GM19239 (cell line): ENCODE measurements at regions not wholly inside any gene's neighbourhood (a gene's known extent, or its start where the extent isn't known, plus 50 kb on each side); places are given as distances from the start of the nearest gene placed in this dataset.

Source experiments
- DNase-seq: peaks from one replicate; pipeline ENCODE4 v3.0.0; 2011; ENCODE audit warnings: low spot score; ENCODE audit not compliant: insufficient read length
- FAIRE-seq: peaks from 2 replicates; lab custom pipeline; 2011; peaks lifted over from hg19 to GRCh38; lab: Jason Lieb, UNC

DNA sequence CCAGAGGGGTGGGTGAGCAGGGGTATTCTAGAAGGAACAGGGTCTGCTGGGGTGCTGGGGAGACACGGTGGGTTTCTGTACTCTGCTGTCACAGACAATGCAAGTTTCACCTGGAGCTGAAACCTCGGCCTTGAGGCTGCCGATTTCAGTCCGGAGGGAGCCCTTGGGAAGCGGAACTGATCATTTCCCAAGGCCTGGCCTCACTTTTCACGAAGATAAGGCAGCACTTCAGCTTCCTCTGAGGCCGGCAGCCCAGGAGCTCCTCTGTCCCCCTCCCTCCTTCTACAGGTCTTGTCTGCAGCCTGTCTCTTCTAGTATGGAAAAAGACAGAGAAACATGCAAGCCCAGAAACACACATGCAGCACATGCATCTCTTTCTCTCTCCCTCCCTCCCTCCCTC is 242.1 kb downstream of the CDC5L start:
- FAIRE-seq, result no peak

DNA sequence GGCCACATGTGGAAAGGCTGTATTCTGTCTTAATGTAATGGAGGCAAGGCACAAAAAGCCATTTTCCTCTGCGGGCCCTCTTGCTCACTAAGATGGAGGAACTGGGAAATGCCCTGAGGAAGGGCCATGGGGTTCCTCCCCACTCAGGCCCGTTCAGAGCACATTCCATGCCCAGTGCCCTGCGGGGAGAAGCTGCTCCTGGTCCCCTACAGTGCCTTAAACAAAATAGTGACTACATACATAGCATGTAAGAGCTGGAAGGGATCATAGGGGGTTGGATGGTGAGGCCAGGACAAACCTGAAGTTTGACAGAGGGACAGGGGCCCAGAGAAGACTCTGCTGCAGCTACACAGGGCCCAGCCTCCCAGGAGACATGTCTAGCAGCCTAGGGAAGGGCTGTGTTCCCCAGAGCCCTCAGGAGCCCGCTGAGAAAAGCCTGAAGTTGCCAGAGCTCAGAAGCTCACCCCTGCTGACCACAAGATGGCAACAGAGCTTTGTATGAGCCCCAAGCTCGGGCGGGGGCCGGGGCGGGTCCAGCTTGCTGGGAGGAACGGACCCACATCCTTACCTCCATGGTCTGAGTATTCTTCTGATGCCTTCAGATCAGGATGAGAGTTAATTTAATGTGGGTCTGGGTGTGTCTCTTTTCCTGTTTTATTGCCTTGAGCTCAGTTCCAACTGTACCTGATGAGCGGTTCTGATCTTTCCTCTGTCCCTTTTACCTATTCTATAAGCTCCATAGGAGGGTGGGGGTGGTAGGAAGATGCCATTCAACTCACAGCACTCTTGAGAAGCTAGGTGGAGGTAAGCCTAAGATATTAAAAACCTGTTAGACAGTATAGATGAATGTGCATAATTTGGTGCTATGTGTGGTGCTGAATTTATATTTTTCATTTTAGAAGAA is 242.9 kb downstream of the CDC5L start:
- peak; percentile 23 for DNase-seq
- FAIRE-seq, result no peak

More for the DNA sequence above, 242.1 kb downstream of the CDC5L start:
- DNase-seq, result no peak

DNA sequence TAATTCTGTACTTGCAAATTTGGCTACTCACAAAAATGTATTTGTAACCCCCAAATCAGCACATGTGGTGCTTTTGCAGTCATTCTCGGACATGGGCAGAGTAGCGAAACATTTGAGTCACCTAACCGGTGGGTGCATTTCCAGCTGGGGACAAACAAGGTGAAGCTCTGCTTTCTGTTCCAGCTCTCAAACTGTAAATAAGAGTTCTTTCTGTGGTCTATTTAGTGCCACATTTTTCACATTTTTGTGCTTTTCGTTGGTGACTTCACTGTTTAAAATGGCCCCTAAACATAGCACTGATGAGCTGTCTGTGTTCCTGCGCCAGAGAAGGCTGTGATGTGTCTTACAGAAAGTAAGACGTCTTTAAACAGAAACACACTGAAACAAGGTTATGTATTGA is 244.5 kb downstream of the CDC5L start:
- no peak for FAIRE-seq
- DNase-seq, result no peak

DNA sequence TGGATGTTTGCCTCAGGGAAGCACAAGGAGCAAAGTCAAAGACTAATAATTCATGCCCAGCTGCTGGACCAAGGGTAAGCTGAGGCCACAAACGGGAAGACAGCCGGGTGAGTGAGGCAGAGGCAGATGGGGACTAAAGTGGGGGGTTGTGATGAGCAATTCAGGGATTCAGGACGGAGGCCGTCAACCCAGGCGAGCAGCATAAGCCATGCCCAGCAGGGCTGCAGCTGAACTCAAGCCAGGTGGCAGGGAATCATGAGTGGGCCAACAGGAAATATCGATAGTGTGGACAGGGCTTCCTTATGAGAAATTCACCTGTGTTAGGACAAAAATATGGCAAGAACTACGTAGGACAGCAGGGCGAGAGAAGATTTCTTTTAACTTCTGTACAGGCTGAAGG is 246.8 kb downstream of the CDC5L start:
- FAIRE-seq, result no peak
- no peak for DNase-seq

DNA sequence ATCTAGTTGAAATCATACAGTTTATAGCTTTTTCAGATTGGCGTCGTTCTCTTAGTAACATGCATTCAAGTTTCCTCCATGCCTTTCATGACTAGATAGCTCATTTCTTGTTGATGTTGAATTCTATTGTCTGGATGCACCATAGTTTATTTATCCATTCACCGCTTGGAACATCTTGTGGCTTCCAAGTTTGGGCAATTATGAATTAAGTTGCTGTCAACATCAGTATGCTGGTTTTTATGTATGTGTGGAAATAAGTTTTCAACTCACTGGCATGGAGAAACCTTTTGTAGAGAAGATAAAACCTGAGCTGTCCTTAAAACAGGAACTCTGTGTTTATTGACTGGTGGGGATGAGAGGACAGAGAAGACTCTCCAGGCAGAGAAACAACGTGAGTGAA is 248.0 kb downstream of the CDC5L start:
- FAIRE-seq (no peak), DNase-seq (no peak)

DNA sequence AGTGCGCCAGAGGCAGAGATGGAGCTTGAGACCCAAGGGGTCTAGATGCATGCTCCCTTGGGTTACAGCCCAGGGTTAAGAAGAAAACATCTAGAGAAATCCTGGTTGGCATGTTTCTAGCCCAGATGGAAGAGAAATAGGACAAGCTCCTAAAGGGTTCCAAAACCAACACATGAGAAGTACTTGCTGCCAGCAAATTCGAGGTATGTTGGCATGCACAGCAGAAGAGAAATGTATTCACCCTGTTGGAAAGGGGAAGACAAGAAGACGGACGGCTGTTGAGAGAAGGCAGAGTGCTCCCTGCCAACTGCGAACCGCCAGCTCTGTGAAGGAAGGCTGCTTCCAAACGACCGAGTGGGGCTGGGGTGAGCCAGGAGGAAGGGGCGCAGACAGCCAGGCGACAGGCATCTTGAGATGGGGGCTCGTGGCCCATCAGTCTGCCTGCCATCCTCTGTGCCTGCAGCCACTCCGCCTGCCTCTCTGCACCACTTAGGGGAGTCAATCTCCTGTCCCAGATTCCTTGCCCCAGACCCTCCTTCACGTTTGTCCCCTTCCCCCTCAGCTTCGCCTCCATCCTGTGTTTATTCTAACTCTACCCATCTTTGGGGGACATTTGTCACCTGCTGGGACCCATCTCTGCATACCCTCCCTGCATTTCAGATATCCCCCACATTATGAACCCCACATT is 249.2 kb downstream of the CDC5L start:
- no peak for FAIRE-seq
- DNase-seq, result no peak

DNA sequence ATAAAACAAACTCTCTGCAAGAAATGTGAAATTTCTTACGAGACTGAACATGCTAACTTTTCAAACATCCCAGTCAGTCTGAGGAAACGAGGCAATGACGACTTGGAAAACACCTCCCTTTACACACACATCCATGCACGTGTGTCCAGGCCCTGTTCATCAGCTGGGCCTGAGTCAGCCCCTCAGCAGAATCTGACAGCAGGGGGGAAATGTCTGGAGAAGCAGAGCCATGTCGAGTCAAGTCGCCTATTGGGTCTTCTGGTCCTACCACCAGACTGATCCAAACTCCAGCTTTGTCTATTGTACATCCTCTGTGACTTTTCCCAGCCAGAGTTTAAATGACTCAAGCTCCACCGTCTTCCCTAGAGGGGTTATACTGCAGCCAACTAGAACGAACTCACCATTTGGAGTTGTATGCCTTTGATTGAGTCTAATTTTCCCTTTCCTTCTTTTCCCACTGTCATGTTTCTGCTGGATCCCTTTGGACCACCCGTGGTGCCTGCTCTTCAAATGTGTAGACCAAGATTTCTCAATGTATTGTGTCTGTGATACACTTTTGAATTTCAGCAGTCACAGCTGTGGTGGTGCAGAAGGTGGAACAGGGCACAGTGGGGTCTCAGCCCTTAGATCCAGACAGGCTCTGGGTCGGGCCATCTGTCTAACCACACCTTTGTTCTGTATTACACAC is 254.0 kb downstream of the CDC5L start:
- FAIRE-seq (no peak), DNase-seq (no peak)

DNA sequence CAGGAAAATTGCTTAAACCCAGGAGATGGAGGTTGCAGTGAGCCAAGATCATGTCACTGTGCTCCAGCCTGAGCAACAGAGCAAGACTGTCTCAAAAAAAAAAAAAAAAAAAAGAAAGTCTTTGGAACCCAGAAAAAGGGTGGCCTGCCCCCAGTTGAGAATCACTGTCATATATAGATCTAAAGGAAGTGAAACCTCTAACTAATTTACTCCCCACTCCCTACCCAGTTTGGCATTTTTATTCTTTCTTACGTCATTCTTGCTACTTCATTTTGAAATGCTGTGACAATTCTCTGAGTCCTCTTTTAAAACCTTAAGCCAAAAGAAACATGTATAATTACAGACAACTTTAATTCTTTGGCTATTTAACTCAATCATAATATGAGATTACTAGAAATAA is 254.8 kb downstream of the CDC5L start:
- DNase-seq (no peak), FAIRE-seq (no peak)

DNA sequence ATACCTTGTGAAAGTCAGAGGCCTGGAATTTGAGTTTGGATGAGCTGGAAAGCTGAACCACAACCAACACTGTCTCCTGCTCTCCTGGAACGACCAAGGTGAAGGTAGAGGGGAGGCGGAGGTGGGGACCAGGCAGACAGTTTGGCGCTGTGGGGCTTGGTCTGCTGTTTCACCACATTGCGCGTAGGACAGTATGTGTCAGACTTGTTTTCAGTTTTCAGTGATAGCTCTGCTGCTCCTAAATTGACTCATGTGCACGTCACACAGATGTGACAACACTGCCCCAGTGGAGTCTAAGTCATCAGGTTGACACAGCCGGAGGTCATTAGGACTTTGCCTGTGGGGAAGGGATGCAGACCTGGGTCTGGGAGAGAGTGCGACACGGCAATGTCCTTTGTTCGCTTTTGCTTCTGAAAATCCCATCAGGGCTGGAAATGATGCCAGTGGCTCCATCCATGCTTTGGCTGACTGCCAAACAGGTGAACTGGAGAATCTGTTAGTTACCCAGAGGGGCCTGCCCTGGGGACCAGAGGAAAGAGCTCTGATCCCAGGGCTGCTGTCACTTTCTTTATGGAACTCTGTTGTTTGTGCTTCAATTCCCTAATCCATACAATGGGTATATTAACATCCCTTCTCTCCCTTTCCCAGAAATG is 255.5 kb downstream of the CDC5L start:
- FAIRE-seq, result no peak

DNA sequence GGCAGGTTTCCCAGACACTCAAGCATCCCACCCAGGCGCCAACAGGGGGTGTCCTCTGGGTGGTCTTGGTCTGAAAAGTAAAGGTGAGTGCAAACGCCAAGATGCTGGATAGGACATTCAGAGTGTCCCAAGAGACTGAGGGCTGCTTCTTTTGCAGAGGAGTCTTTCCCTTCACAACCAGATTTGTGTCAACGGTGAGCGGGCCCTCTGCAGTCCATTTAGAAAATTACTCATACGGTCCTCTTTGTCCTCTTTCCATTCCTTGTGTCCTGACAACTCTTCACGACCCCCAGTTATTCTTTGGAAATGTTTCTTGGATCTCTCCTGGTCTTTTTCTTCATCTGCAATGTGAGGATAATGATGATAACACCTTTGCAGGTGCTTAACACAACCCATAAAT is 257.8 kb downstream of the CDC5L start:
- FAIRE-seq (no peak), DNase-seq (no peak)

More for the DNA sequence above, 255.5 kb downstream of the CDC5L start:
- DNase-seq, result no peak

DNA sequence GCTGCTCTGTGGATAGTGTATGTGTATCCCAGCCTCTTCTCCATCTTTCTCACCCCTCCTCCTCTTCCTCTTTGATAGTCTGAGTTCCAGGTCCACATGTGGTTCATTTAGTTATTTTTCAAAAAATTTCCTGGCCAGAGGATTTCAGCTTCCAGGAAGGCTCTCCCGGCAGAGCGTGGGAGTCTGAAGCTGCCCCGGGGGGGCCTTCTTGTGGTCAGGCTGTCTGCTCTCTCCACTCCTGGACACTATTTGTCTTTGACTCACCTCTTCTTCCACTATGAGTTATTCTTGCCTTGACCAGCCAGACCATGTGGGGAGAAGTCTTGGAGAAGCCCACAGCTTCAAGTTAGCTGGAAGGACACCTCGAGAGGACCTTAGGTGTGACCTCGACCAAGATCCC is 258.8 kb downstream of the CDC5L start:
- DNase-seq, result no peak
- no peak for FAIRE-seq

DNA sequence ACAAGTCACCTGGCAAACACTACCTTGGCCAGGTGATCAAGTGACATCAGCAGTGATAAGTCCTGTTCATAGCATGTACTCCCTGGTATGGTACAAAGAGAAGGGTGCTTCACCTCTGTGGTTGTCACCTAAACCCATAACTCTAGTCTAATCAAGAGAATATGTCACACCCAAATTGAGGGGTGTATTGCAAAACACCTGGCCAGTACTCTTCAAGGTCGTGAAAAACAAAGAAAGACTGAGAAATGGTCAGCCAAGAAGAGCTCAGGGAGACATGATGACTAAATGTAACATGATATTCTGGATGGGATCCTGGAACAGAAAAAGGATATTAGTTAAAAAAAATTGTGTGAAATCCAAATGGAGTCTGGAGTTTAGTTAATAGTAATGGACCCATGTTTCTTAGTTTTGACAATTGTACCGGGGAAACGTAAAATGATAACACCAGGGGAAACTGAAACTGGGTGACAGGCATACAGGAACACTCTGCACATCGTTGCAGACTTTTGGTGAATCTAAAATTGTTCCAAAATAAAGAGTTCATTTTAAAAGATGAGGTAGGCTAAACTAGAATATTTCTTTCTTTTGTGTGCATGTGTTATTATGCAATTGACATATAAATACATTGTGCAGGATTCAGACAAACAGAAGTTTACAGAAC is 262.0 kb downstream of the CDC5L start:
- FAIRE-seq, result no peak
- no peak for DNase-seq

DNA sequence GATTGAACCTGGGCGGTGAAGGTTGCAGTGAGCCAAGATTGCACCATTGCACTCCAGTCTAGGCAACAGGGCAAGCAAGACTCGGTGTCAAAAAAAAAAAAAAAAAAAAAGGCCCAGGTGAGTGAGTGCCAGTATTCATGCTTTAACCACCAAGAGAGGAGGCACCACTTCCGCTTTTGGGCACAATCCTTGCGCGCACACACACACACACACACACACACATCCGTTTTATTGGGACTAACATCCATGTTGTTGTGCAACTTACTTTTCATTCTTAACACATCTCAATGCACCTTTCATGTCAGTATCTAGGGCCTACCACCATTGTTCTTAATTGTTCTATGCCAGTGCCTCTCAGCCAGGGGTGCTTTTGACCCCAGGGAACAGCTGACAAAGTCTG is 263.0 kb downstream of the CDC5L start:
- DNase-seq, result no peak
- no peak for FAIRE-seq

DNA sequence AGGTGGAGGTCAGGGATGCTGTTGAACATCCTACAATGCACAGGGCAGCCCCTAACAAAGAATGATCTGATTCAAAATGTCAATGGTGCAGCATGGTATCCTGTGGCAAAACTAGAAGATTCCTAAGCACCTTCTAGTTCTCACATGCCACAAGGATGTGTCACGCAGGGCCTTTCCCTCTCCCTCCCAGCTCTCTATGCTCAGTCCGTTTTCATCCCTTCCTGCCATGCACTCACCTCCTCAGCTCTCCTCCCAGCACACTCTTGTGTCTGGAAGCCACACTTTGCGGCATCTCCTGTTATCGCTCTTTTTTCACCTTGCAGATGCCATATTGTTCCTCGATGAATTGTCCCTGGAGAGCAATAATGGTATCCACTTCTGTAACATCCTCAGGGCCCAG is 263.4 kb downstream of the CDC5L start:
- DNase-seq (no peak), FAIRE-seq (no peak)

DNA sequence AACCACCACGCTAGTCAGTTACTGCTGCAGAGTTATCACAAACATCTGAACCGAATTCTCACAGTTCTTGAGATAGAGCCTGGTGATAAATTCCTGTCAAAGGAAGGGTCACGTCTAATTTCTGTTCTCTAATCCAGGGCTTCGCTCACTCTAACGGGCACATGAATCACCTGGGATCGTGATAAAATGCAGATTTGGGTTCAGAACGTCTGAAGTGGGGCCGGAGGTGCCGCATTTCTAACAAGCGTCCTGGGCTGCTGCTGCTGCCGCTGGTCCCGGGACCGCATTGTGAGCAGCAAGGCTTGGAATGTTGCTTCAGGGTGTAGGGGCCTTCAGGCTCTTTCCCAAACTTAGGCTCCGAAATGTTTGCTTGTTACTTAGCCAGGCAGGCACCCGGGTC is 264.1 kb downstream of the CDC5L start:
- DNase-seq, result no peak
- no peak for FAIRE-seq

DNA sequence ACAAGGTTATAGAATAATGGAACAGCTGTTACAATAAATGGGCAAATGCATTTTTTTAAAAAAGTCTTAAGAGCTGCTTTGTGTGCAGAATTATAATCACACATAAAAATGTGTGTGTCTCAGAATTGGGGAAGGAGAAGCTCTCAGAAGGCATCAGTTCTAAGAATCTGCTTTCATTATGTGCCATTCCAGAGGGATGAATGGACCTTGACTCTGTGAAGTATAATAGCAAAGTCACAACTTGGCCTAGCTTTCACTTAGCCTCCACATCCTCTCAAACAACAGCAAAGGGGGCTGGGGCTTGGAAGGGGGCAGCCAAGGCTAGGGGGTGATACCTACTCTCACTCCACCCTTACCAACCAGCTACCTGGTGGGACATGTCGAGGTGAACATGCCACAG is 265.0 kb downstream of the CDC5L start:
- FAIRE-seq (no peak), DNase-seq (no peak)

DNA sequence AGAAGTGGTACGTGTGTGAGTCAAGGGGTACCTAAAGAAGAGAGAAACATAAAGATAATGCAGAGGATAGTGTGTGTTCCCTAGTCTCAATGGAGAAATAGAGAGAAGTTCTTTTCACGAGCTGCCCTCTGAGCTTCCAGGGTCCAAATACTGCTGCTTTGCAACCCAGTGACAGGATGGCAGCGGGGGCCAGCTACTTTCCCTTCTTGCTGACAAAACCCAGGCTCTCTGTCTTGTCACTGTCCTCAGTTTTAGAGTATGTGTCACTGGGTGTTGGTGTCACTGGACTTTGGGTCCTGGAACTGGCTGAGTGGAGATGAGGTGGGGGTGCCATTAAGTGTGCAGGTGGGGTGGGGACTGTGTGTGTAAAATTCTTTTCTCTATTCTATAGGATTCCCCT is 265.6 kb downstream of the CDC5L start:
- DNase-seq, result no peak
- FAIRE-seq, result no peak

DNA sequence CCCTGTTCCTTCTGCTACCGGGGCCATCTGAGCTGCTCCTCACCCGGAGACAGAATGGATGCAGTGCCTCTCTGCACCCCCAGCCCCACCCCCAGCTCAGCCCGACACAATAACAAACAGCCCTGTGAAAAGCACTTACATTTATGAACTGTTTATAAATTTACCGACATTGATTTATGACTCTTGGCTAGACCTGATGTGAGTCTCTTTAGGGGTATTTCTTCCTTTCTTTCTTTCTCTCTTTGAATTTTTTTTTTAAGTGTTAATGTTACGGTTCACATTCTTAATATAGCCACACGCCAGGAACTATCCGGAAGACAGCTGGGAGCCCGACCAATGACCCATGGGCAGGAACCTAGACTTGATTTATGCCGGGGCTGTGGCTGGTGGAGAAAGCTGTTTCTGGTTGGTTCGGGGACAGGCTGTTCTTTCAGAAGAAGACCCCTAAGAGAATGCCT is 266.3 kb downstream of the CDC5L start:
- DNase-seq, result no peak
- no peak for FAIRE-seq

DNA sequence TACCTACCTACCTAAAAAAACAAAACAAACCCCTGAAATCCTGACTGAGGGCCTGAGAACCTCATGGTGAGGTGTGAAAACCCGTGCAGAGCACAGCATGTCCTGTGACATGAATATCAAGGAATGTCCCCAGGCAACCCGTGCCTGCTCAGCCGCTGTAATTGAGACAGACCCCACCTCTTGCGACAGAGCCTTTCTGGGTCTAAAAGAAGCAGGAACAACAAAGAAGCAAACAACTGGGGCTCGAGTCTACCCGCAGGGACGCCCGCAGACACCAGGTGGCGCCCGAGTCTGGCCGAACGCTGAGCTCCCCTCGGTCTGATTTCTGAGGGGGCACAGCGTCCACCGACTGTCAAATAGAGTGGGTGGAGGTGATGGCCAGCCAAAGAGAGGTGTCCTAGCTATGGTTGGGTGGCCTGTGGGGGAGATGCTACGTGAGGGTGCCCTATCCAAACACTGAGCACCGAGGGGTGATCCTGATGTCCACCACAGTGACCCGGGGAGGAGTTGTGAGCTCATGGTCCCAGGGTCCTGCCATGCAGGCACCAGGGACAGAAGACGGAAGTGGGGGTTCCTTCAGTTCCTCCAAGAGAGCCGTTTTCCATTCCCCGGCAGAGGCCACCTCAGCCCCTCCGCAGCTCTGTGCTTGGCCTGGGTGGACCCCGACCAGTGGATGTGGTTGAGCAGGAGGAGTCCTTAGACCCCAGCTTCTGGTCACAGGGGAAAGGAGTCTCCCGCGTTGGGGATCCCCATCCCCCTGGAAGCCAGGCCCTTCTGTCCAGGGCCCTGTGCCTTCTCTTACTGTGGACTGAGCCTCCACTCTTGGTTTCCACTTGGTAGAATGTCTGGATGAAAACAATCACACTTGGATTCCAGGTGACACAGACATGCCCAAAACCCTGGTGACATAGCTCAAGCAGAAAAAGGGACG is 268.2 kb downstream of the CDC5L start:
- FAIRE-seq (no peak), DNase-seq (peak; percentile 41)
